ENCODE measurements at regions not wholly inside any gene's neighbourhood (a gene's known extent, or its start where the extent isn't known, plus 50 kb on each side); places are given as distances from the start of the nearest gene placed in this dataset.

DNA sequence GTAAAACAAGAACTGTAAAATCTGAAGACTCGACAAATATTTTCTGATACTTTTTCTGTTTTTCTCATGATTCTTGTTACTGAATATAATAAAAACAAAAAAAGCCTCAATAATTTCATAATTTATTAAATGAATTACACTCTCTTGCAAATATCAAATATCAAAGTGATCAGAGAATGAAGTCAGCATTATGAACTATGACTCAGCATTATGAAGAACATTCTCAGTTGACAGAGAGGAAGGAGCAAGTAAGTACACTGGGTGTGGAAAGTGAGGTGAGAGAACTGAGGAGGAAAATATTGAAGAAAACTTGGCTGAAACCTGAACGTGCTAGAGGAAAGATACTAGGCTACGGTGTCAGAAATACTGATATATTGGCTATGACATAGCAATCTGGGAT is 529.5 kb downstream of the KCNT2 start:
- Mint-ChIP-seq H3K9me3 (ENCODE audit: low read depth) (peaks cover 1% of the 10 kb centered on the region), H3K4me1 (no peaks in the 10 kb centered on the region), H3K4me3 (no peak overlapping the region), H3K27ac (no peak overlapping the region), H3K27me3 (no peaks in the 10 kb centered on the region), H3K36me3 (ENCODE audit: low read depth) (no peaks in the 10 kb centered on the region)
- ChIA-PET POLR2A (no interaction called here), CTCF (interaction anchor here (0.6 kb wide), 1 partner anchor 783 kb away, joined by 3 read pairs; no protein-coding TSS in a partner anchor)
- DNase-seq (no peak), ATAC-seq (no peak)
- intact Hi-C loops (cut with DNase I, micrococcal nuclease) = no loop called here

DNA sequence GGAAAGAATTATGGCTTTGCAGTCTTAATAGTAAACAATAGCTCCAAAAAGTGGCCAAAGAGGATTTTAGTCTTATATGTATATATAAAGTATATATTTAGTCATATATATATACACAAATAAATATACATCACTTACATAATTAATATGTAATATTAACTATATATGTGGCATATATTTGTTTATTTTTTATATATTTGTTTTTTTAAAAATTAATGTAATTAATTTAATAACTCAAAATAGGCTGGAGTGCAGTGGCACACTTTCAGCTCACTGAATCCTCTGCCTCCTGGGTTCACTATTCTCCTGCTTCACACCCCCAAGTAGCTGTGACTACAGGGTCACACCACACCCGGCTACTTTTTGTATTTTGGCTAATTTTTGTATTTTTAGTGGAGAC is 532.6 kb downstream of the KCNT2 start:
- Mint-ChIP-seq H3K36me3 (ENCODE audit: low read depth) (no peaks in the 10 kb centered on the region), H3K4me1 (no peaks in the 10 kb centered on the region), H3K27ac (no peak overlapping the region), H3K4me3 (no peak overlapping the region), H3K9me3 (ENCODE audit: low read depth) (no peaks in the 10 kb centered on the region), H3K27me3 (no peaks in the 10 kb centered on the region)
- ChIA-PET POLR2A (no interaction called here), CTCF (interaction anchor here (0.6 to 1.5 kb wide), 2 partner anchors 15 to 203 kb away, joined by 3 read pairs; no protein-coding TSS in a partner anchor)
- intact Hi-C loops (cut with DNase I, micrococcal nuclease) = no loop called here
- DNase-seq (no peak), ATAC-seq (no peak)

DNA sequence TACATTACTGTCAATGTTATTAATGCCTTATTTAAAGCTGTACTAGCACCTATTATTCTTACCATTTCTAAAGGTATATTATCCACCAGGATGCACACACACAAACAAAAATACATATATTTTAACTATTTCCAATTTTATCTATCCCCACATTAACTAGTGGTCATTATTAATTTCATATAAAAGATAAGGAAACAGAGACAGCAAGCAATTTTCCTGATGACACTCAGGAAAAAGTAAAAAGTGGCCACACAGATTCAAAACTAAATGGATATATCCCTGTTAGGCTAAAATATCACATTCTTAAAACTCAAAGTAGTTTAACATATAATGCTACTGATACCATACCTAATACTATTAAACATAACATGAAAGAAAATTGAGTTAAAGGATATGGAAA is 534.1 kb downstream of the KCNT2 start:
- Mint-ChIP-seq H3K27me3 (no peaks in the 10 kb centered on the region), H3K9me3 (ENCODE audit: low read depth) (no peaks in the 10 kb centered on the region), H3K4me1 (no peaks in the 10 kb centered on the region)

DNA sequence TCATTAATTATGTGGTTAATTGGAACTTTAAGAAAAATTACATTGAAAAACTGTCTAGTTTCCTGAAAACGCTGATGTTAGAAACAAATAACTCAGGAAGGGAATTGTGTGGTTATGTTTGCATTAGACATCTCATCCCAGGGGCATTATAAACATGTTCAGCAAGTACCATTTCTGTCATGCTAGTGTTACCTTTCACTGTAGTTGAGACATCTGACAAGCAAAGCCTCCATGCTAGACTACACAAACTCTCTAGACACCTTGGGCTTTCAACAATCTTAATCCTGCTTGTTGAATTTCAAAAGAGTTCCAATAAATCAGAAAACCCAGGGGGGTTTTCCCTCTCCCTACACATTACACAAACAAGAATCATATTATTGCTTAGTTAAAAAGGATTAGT is 536.8 kb downstream of the KCNT2 start:
- ATAC-seq = no peak
- POLR2A ChIA-PET = no interaction called here
- H3K9me3 Mint-ChIP-seq (ENCODE audit: low read depth) = no peaks in the 10 kb centered on the region
- CTCF ChIA-PET = interaction anchor here (0.8 to 1.1 kb wide), 2 partner anchors 8 to 80 kb away, joined by 3 to 4 read pairs; no protein-coding TSS in a partner anchor
- H3K36me3 Mint-ChIP-seq (ENCODE audit: low read depth) = no peaks in the 10 kb centered on the region
- no peak for DNase-seq
- H3K27ac Mint-ChIP-seq = no peak overlapping the region
- H3K27me3 Mint-ChIP-seq = no peaks in the 10 kb centered on the region
- no peaks in the 10 kb centered on the region for H3K4me1 Mint-ChIP-seq
- intact Hi-C loops (cut with DNase I, micrococcal nuclease) = no loop called here
- H3K4me3 Mint-ChIP-seq = no peak overlapping the region

More for the DNA sequence above, 534.1 kb downstream of the KCNT2 start:
- CTCF ChIA-PET = no interaction called here
- no peak overlapping the region for H3K4me3 Mint-ChIP-seq
- H3K27ac Mint-ChIP-seq = no peak overlapping the region
- DNase-seq (no peak), ATAC-seq (no peak)
- intact Hi-C loops (cut with DNase I, micrococcal nuclease) = no loop called here
- POLR2A ChIA-PET = interaction anchor here (0.7 kb wide), 1 partner anchor 107 kb away, joined by 3 read pairs; no protein-coding TSS in a partner anchor
- H3K36me3 Mint-ChIP-seq (ENCODE audit: low read depth) = no peaks in the 10 kb centered on the region

DNA sequence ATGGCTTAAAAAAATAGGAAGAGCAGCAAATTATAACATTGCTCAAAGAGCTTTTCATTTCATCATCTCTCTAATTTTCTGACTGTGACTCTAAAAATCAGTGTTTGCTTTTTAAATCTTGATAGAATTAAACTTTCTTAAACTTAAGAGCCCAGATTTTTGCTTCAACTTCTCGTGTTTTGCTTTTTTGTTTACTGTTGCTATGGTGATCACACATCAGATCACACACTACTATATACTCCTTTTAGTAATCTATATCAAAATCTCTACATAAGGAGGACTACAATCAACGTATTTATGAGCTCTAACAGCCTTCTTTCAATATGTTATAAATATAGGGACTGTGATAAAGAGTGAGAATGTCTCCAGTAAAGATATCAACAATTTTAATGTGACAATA is 537.3 kb downstream of the KCNT2 start:
- POLR2A ChIA-PET = no interaction called here
- no peak for DNase-seq
- no peaks in the 10 kb centered on the region for H3K9me3 Mint-ChIP-seq (ENCODE audit: low read depth)

DNA sequence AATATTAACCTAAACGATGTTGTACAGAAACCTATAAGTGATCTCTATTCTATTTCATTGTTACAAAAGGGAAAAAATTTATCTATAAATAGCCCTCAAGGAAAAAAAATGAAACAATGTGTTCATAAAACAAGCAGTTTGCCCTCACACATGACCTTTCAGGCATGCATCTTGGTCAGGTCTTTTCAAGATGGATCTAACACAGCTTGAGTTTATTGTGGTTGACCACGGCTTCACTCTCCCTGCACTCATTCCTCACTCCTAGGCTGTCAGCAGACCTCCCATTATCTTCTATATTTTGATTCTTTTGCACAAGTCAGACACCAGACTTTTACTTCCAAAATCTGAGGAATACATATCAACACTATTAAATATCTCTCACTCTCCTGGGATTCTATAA is 544.3 kb downstream of the KCNT2 start:
- POLR2A ChIA-PET = no interaction called here

More for the DNA sequence above, 537.3 kb downstream of the KCNT2 start:
- H3K27ac Mint-ChIP-seq = no peak overlapping the region
- no peaks in the 10 kb centered on the region for H3K36me3 Mint-ChIP-seq (ENCODE audit: low read depth)
- intact Hi-C loops (cut with DNase I, micrococcal nuclease) = no loop called here
- CTCF ChIA-PET = interaction anchor here (0.9 kb wide), 1 partner anchor 14 kb away, joined by 3 read pairs; no protein-coding TSS in a partner anchor
- no peak for ATAC-seq
- no peaks in the 10 kb centered on the region for H3K27me3 Mint-ChIP-seq
- H3K4me3 Mint-ChIP-seq = no peak overlapping the region
- H3K4me1 Mint-ChIP-seq = no peaks in the 10 kb centered on the region

DNA sequence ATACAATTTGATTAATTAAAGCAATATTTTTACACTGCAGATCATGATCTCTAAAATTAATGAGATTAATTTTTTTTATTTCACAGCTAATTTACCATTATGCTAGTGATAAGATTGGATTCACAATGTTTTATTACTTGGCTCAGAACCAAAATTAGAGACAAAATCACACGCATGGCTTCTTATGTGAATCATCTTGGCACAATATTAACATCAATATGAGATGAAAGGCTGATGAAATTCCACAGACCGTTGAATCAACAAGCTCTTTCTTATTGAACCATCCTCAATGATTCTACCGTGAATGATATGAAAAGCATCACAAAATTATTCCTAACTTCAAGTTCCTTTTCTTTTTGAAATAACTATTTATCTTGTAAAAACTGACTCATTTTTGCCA is 544.9 kb downstream of the KCNT2 start:
- no peaks in the 10 kb centered on the region for H3K4me1 Mint-ChIP-seq
- DNase-seq (no peak), ATAC-seq (no peak)
- intact Hi-C loops (cut with DNase I, micrococcal nuclease) = no loop called here
- no peak overlapping the region for H3K4me3 Mint-ChIP-seq
- no peak overlapping the region for H3K27ac Mint-ChIP-seq
- H3K36me3 Mint-ChIP-seq (ENCODE audit: low read depth) = no peaks in the 10 kb centered on the region
- POLR2A ChIA-PET = no interaction called here
- H3K27me3 Mint-ChIP-seq = no peaks in the 10 kb centered on the region
- no peaks in the 10 kb centered on the region for H3K9me3 Mint-ChIP-seq (ENCODE audit: low read depth)
- CTCF ChIA-PET = interaction anchor here (1.0 kb wide), 1 partner anchor 9 kb away, joined by 4 read pairs; no protein-coding TSS in a partner anchor

More for the DNA sequence above, 544.3 kb downstream of the KCNT2 start:
- ATAC-seq = no peak
- Mint-ChIP-seq H3K36me3 (ENCODE audit: low read depth) (no peaks in the 10 kb centered on the region), H3K4me3 (no peak overlapping the region), H3K27ac (no peak overlapping the region), H3K27me3 (no peaks in the 10 kb centered on the region), H3K4me1 (no peaks in the 10 kb centered on the region), H3K9me3 (ENCODE audit: low read depth) (no peaks in the 10 kb centered on the region)
- no peak for DNase-seq
- CTCF ChIA-PET = interaction anchor here (1.0 kb wide), 1 partner anchor 8 kb away, joined by 4 read pairs; no protein-coding TSS in a partner anchor
- intact Hi-C loops (cut with DNase I, micrococcal nuclease) = no loop called here

DNA sequence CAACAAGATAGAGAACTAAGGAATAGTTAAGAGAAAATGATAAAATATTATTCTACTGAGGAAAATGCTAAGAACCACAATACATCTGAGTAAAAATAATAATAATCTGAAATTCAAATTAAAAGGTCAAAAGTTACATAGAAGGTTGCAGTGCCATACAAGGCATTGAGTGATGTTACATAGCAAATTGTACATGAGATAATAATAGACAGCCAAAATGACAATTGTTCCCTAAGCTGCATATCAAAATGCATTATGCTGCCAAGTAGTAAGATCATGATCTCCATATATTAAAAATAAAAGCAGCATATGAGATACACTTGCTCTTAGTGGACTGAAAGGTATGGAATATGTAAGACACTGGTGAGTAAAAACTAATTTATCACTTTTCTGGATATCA is 547.7 kb downstream of the KCNT2 start:
- CTCF ChIA-PET = interaction anchor here (0.8 kb wide), 1 partner anchor 19 kb away, joined by 3 read pairs; no protein-coding TSS in a partner anchor
- no peak overlapping the region for H3K4me3 Mint-ChIP-seq
- no peak overlapping the region for H3K27ac Mint-ChIP-seq
- DNase-seq (no peak), ATAC-seq (no peak)
- no peaks in the 10 kb centered on the region for H3K9me3 Mint-ChIP-seq (ENCODE audit: low read depth)
- no peaks in the 10 kb centered on the region for H3K4me1 Mint-ChIP-seq
- H3K36me3 Mint-ChIP-seq (ENCODE audit: low read depth) = no peaks in the 10 kb centered on the region
- H3K27me3 Mint-ChIP-seq = no peaks in the 10 kb centered on the region
- intact Hi-C loops (cut with DNase I, micrococcal nuclease) = no loop called here
- POLR2A ChIA-PET = no interaction called here

DNA sequence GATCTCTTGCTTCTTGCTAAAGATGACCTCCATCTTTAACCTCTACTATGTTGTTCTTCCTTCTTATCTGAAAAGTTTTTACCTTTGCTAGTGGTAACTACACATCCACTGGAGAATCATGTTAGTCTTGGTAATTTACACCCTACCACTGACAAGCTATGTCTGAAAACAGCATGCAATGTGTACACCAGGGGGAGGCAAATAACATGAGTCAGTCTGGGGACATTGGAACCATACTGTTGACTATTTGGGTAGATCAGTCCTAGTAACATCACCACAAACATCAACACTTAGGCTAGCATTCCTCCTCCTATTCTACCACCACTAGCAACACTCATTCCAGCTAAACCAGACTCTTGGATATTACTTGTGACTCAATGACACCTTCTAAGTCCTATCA is 549.0 kb downstream of the KCNT2 start:
- ChIA-PET POLR2A (no interaction called here), CTCF (no interaction called here)
- intact Hi-C loops (cut with DNase I, micrococcal nuclease) = no loop called here
- ATAC-seq (no peak), DNase-seq (no peak)
- Mint-ChIP-seq H3K36me3 (ENCODE audit: low read depth) (no peaks in the 10 kb centered on the region), H3K27me3 (no peaks in the 10 kb centered on the region), H3K4me1 (no peaks in the 10 kb centered on the region), H3K4me3 (no peak overlapping the region), H3K9me3 (ENCODE audit: low read depth) (no peaks in the 10 kb centered on the region), H3K27ac (no peak overlapping the region)

DNA sequence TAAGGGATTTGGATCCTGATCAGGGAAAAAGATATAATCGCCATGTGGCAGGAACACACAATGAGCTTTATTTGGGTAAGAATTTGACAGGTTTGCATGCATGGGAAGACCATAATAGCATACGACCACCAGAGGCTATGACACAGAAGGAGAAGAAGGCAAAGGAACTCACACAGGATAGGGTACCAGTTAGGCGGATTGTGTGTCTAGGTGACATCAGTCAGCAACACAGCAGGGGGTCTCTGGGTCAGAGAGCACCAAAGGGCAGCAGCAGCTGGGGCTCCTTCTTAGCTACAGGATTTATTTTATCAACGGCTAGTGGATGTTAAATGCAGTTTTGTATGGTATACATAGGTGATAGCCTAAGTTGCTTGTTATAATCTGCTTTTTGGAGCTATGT is 551.3 kb downstream of the KCNT2 start:
- Mint-ChIP-seq H3K27me3 (no peaks in the 10 kb centered on the region), H3K4me3 (no peak overlapping the region), H3K36me3 (ENCODE audit: low read depth) (no peaks in the 10 kb centered on the region), H3K4me1 (no peaks in the 10 kb centered on the region), H3K9me3 (ENCODE audit: low read depth) (no peaks in the 10 kb centered on the region), H3K27ac (no peak overlapping the region)
- ChIA-PET POLR2A (no interaction called here), CTCF (interaction anchor here (0.8 kb wide), 1 partner anchor 14 kb away, joined by 3 read pairs; no protein-coding TSS in a partner anchor)
- intact Hi-C loops (cut with DNase I, micrococcal nuclease) = no loop called here
- no peak for ATAC-seq
- no peak for DNase-seq

DNA sequence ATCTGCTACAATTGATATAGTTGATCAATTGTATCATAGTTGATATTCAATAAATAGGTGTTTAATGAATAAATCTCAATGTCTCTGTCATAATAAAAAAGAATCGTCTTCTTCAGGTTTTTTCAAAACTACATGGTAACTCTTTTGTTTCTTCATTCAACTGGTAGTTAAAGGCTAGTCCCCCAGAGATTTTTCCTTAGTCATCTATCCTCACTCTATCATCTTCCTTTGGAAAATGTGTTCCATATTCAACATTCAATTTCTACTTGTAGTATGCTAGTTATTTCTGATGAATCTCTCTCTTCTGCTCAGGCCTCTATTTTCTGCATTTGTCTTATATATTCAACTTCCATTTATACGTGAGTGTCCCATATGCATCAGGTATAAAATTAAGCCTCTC is 558.8 kb downstream of the KCNT2 start:
- ATAC-seq = no peak
- H3K27me3 Mint-ChIP-seq = no peaks in the 10 kb centered on the region
- H3K27ac Mint-ChIP-seq = no peak overlapping the region
- DNase-seq = no peak
- intact Hi-C loops (cut with DNase I, micrococcal nuclease) = no loop called here
- ChIA-PET POLR2A (no interaction called here), CTCF (no interaction called here)
- H3K36me3 Mint-ChIP-seq (ENCODE audit: low read depth) = no peaks in the 10 kb centered on the region
- no peaks in the 10 kb centered on the region for H3K4me1 Mint-ChIP-seq
- H3K4me3 Mint-ChIP-seq = no peak overlapping the region
- H3K9me3 Mint-ChIP-seq (ENCODE audit: low read depth) = no peaks in the 10 kb centered on the region

DNA sequence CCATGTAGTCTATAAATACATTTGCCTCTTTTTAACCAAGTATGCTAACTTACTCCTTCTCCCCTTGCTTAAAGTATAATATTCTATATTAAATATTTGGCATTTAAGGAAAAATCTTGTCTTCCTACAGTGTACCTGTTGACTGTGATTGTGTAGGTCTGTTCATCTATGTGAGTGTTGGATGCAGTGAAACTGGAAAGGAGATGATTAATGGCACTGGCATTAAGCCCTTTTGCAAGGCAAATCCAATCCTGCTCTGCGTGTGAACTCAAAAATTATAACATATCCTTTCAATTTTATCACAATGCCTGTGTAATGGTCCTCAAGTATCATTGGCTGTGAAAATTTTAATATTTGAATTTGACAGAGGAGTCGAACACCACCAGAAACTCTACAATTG is 565.0 kb downstream of the KCNT2 start:
- POLR2A ChIA-PET = no interaction called here
- H3K9me3 Mint-ChIP-seq (ENCODE audit: low read depth) = no peaks in the 10 kb centered on the region
- no peak overlapping the region for H3K4me3 Mint-ChIP-seq

More for the DNA sequence above, 565.0 kb downstream of the KCNT2 start:
- intact Hi-C loops (cut with DNase I, micrococcal nuclease) = no loop called here
- ATAC-seq (no peak), DNase-seq (no peak)
- H3K27me3 Mint-ChIP-seq = no peaks in the 10 kb centered on the region
- CTCF ChIA-PET = no interaction called here
- no peaks in the 10 kb centered on the region for H3K36me3 Mint-ChIP-seq (ENCODE audit: low read depth)
- no peak overlapping the region for H3K27ac Mint-ChIP-seq
- no peaks in the 10 kb centered on the region for H3K4me1 Mint-ChIP-seq
